B cell (primary cell): ENCODE measurements at regions not wholly inside any gene's neighbourhood (a gene's known extent, or its start where the extent isn't known, plus 50 kb on each side); places are given as distances from the start of the nearest gene placed in this dataset.

Source experiments
- ATAC-seq: fragments of 200-7000 bp; cut with Tn5 transposase; one replicate; pipeline ENCODE4 v1.10.0; 2021; ENCODE audit warnings: low read depth, mild to moderate bottlenecking, moderate number of reproducible peaks, moderate library complexity
- CTCF ChIA-PET: fragments of 350-600 bp; sonication (Branson Sonifier 250); formaldehyde crosslinking; loops from one replicate; lab custom pipeline; 2021; ENCODE audit warnings: antibody characterized with exemption, inconsistent platforms; lab: Charles Lee
- POLR2A ChIA-PET: fragments of 350-600 bp; sonication (Branson Sonifier 250); formaldehyde crosslinking; loops from one replicate; lab custom pipeline; 2021; ENCODE audit warnings: antibody characterized with exemption; lab: Charles Lee
- DNase-seq: peaks from one replicate; pipeline ENCODE4 v3.0.0; 2013
- H2AFZ ChIP-seq: 2 replicates; pipeline ENCODE4 v1.6.1; 2012; ENCODE audit warnings: mild to moderate bottlenecking, low read depth, low read length; ENCODE audit not compliant: insufficient read depth, poor library complexity, severe bottlenecking
- H3K27ac ChIP-seq, 2 donors: 1 replicate in 1 of 2; 2 replicates in 1 of 2; pipeline ENCODE4 v1.5.1; 2012 to 2013; ENCODE audit warnings: low read length in 2 of 2, mild to moderate bottlenecking in 2 of 2, moderate library complexity in 1 of 2
- H3K27me3 ChIP-seq, 4 experiments: fragments of 200-600 bp in 1 of 4; sonication (generic) in 1 of 4; replicated peaks in 1 of 4; 1 replicate in 2 of 4; 2 replicates in 2 of 4; pipeline versions ENCODE4 v1.6.1 to v1.7.0; 2013 to 2016; ENCODE audit warnings: low read length in 3 of 4, mild to moderate bottlenecking in 2 of 4, mixed read lengths in 1 of 4, moderate library complexity in 1 of 4; ENCODE audit not compliant: insufficient read depth in 4 of 4, control insufficient read depth in 3 of 4; ENCODE audit errors: control extremely low read depth in 1 of 4
- H3K36me3 ChIP-seq, 2 experiments: replicated peaks in 1 of 2; 1 replicate in 1 of 2; 2 replicates in 1 of 2; pipeline versions ENCODE4 v1.6.1 to v1.7.1; 2013; ENCODE audit warnings: low read length in 1 of 2; ENCODE audit not compliant: insufficient read depth in 2 of 2, control insufficient read depth in 1 of 2; ENCODE audit errors: control extremely low read depth in 1 of 2, extremely low read depth in 1 of 2
- H3K4me1 ChIP-seq, 2 donors: fragments of 200-600 bp in 1 of 2; sonication (generic) in 1 of 2; 1 replicate in 1 of 2; 2 replicates in 1 of 2; pipeline versions ENCODE4 v1.5.1 to v1.6.1; 2013 to 2017; ENCODE audit warnings: low read length in 2 of 2; ENCODE audit not compliant: control insufficient read depth in 2 of 2, insufficient read depth in 2 of 2
- H3K4me2 ChIP-seq: replicated peaks from 2 replicates; pipeline ENCODE3; 2012; ENCODE audit warnings: mild to moderate bottlenecking, low read depth, low read length; ENCODE audit not compliant: poor library complexity, severe bottlenecking
- H3K4me3 ChIP-seq, 5 experiments: fragments of 200-600 bp in 1 of 5; sonication (generic) in 1 of 5; 1 replicate in 3 of 5; 2 replicates in 2 of 5; pipeline versions ENCODE4 v1.5.1 to v1.7.0; 2011 to 2016; ENCODE audit warnings: low read length in 4 of 5, mild to moderate bottlenecking in 4 of 5, low read depth in 2 of 5, control low read depth in 1 of 5, moderate library complexity in 1 of 5; ENCODE audit not compliant: insufficient read depth in 1 of 5; ENCODE audit errors: control extremely low read depth in 1 of 5, extremely low read depth in 1 of 5
- H3K79me2 ChIP-seq: fragments of 200-600 bp; sonication (generic); one replicate; pipeline ENCODE4 v1.6.0; 2016; ENCODE audit warnings: low read length; ENCODE audit not compliant: control insufficient read depth, insufficient read depth
- H3K9ac ChIP-seq: fragments of 200-600 bp; sonication (generic); 2 replicates; pipeline ENCODE4 v1.6.1; 2017; ENCODE audit warnings: mild to moderate bottlenecking, low read length, moderate library complexity
- H3K9me3 ChIP-seq, 3 donors: one replicate each; pipeline versions ENCODE4 v1.6.1 to v1.7.1; 2013; ENCODE audit warnings: low read length in 2 of 3; ENCODE audit not compliant: control insufficient read depth in 2 of 3, insufficient read depth in 1 of 3; ENCODE audit errors: control extremely low read depth in 1 of 3
- H4K20me1 ChIP-seq: 2 replicates; pipeline ENCODE4 v1.6.0; 2012; ENCODE audit warnings: mild to moderate bottlenecking, low read length; ENCODE audit not compliant: insufficient read depth, control insufficient read depth, poor library complexity, severe bottlenecking
- H3K27ac Mint-ChIP-seq: one replicate; pipeline ENCODE4 v1.8.0; 2021; ENCODE audit warnings: mixed read lengths
- H3K27me3 Mint-ChIP-seq: one replicate; pipeline ENCODE4 v1.8.0; 2021; ENCODE audit warnings: mixed read lengths
- H3K4me1 Mint-ChIP-seq: one replicate; pipeline ENCODE4 v1.8.0; 2021; ENCODE audit warnings: mixed read lengths
- H3K4me3 Mint-ChIP-seq: one replicate; pipeline ENCODE4 v1.8.0; 2021; ENCODE audit warnings: mixed read lengths
- H3K9me3 Mint-ChIP-seq: one replicate; pipeline ENCODE4 v1.8.0; 2022; ENCODE audit warnings: mixed read lengths; ENCODE audit not compliant: insufficient read depth
- CTCF ChIP-seq: fragments of 200-600 bp; IDR thresholded peaks from one replicate; pipeline ENCODE4 v1.8.0; 2022; ENCODE audit warnings: antibody characterized with exemption, mild to moderate bottlenecking
- EZH2 ChIP-seq: IDR thresholded peaks from 2 replicates; pipeline ENCODE4 v1.6.1; 2012; ENCODE audit warnings: borderline replicate concordance, low read depth, mild to moderate bottlenecking, moderate library complexity, low read length; ENCODE audit not compliant: insufficient read depth, poor library complexity, severe bottlenecking
- WGBS: methylation state at CpG from one replicate; pipeline ENCODE4 v1.1.5; 2013; ENCODE audit warnings: missing lambda C conversion rate; ENCODE audit not compliant: insufficient coverage; 5-methylcytosine and 5-hydroxymethylcytosine counted together
- intact Hi-C: fragments of 100-400 bp; cut with micrococcal nuclease; formaldehyde crosslinking; loops from one replicate; pipeline ENCODE4 v1.10.0; 2022

GRCh38 chr2:109720380-109721106, 73.6 kb upstream of the RGPD5 start:
- Mint-ChIP-seq H3K4me3 (no peak overlapping the region), H3K27me3 (peaks cover 4% of the 10 kb centered on the region), H3K27ac (no peak overlapping the region), H3K9me3 (peaks cover 5% of the 10 kb centered on the region), H3K4me1 (no peaks in the 10 kb centered on the region)
- ATAC-seq, result no peak
- WGBS, result 95% methylated on average over 2 of the region's 3 CpGs
- no peak for DNase-seq
- no peaks in the 10 kb centered on the region for H3K36me3 ChIP-seq
- no peak overlapping the region for H3K4me3 ChIP-seq
- H4K20me1 ChIP-seq, result no peaks in the 10 kb centered on the region
- ChIA-PET CTCF (no interaction called here), POLR2A (no interaction called here)
- intact Hi-C loops, result no loop called here
- no peak overlapping the region for H3K4me2 ChIP-seq
- H3K27ac ChIP-seq, result no peak overlapping the region
- no peaks in the 10 kb centered on the region for H3K79me2 ChIP-seq
- peaks cover 0 to 8% (median 0%) of the 10 kb centered on the region in 4 experiments for H3K27me3 ChIP-seq
- H3K9me3 ChIP-seq, result peaks cover 0 to 6% (median 0%) of the 10 kb centered on the region in 3 donors
- TF ChIP-seq EZH2, result no peak
- H3K9ac ChIP-seq, result no peak overlapping the region
- H3K4me1 ChIP-seq, result no peaks in the 10 kb centered on the region
- H2AFZ ChIP-seq, result no peak overlapping the region

GRCh38 chr2:109721135-109721534, 73.0 kb upstream of the RGPD5 start:
- no peak overlapping the region for H2AFZ ChIP-seq
- TF ChIP-seq EZH2, result no peak
- TF ChIP-seq CTCF, result no peak

More at GRCh38 chr2:109721135-109721534, 73.0 kb upstream of the RGPD5 start:
- Mint-ChIP-seq H3K9me3 (peaks cover 5% of the 10 kb centered on the region), H3K27me3 (peaks cover 4% of the 10 kb centered on the region), H3K4me3 (no peak overlapping the region), H3K4me1 (no peaks in the 10 kb centered on the region), H3K27ac (no peak overlapping the region)
- ChIA-PET POLR2A (no interaction called here), CTCF (no interaction called here)
- Histone ChIP-seq H3K4me2 (no peak overlapping the region), H3K4me1 (no peaks in the 10 kb centered on the region), H4K20me1 (no peaks in the 10 kb centered on the region), H3K9ac (no peak overlapping the region), H3K27ac (no peak overlapping the region), H3K4me3 (no peak overlapping the region), H3K36me3 (no peaks in the 10 kb centered on the region), H3K9me3 (peaks cover 0 to 6% (median 0%) of the 10 kb centered on the region in 3 donors), H3K79me2 (no peaks in the 10 kb centered on the region), H3K27me3 (peaks cover 0 to 8% (median 0%) of the 10 kb centered on the region in 4 experiments)
- intact Hi-C loops, result no loop called here
- DNase-seq (no peak), ATAC-seq (no peak)
- WGBS, result 90% methylated on average over 7 of the region's 9 CpGs
